Activated naive CD8-positive, alpha-beta T cell treated with anti-CD3 and anti-CD28 coated beads, Interleukin-2, amount 50 U/mL, for 24 hours (primary cell): ENCODE measurements at regions not wholly inside any gene's neighbourhood (a gene's known extent, or its start where the extent isn't known, plus 50 kb on each side); places are given as distances from the start of the nearest gene placed in this dataset.
"Not testable (repeated sequence)": the region's sequence is repeated elsewhere in the genome, so short reads cannot be mapped to it uniquely, and the experiment has no call there.

Experiments used
- ATAC-seq: fragments of 150-1000 bp; cut with Tn5 transposase; one replicate; pipeline ENCODE4 v1.10.0; 2021
- DNase-seq: peaks from one replicate; pipeline ENCODE4 v3.0.0; 2021
- H3K27ac Mint-ChIP-seq: one replicate; pipeline ENCODE4 v1.8.0; 2021; ENCODE audit warnings: mild to moderate bottlenecking, mixed read lengths
- H3K27me3 Mint-ChIP-seq: one replicate; pipeline ENCODE4 v1.8.0; 2021; ENCODE audit warnings: mixed read lengths
- H3K36me3 Mint-ChIP-seq: one replicate; pipeline ENCODE4 v1.8.0; 2021; ENCODE audit warnings: low read depth, mixed read lengths
- H3K4me1 Mint-ChIP-seq: one replicate; pipeline ENCODE4 v1.8.0; 2021; ENCODE audit warnings: mixed read lengths
- H3K4me3 Mint-ChIP-seq: one replicate; pipeline ENCODE4 v1.8.0; 2021; ENCODE audit warnings: mild to moderate bottlenecking, moderate library complexity, mixed read lengths
- H3K9me3 Mint-ChIP-seq: one replicate; pipeline ENCODE4 v1.8.0; 2021; ENCODE audit warnings: mixed read lengths

GRCh38 chr5:68130253-68130652, 85.3 kb upstream of the PIK3R1 start:
- ATAC-seq, result no peak
- Mint-ChIP-seq H3K27ac (no peak overlapping the region), H3K27me3 (no peaks in the 10 kb centered on the region), H3K4me3 (no peak overlapping the region), H3K9me3 (no peaks in the 10 kb centered on the region), H3K4me1 (peaks cover 8% of the 10 kb centered on the region), H3K36me3 (no peaks in the 10 kb centered on the region)
- no peak for DNase-seq

DNA sequence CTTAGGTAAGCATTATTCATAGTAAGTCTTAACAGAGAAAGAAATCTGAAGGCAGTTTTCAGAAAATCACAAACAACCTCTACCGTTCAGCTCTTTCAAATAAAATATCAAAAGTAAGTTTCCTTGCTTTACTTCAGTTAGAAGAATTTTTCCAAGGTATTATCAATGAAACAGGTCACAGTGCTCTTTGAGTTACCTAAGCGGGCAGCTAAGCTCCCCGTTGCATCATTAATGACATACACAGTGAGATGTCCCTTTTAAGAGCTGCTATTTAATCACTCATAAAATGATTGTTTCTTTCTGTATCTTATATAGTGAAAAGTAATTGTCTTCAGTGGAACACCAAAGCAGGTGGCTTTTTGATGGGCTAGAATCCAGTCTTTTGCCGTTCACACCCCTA, 86.2 kb upstream of the PIK3R1 start:
- ATAC-seq (no peak), DNase-seq (no peak)
- H3K9me3 Mint-ChIP-seq, result no peaks in the 10 kb centered on the region
- no peak overlapping the region for H3K4me3 Mint-ChIP-seq
- H3K4me1 Mint-ChIP-seq, result peaks cover 8% of the 10 kb centered on the region
- no peaks in the 10 kb centered on the region for H3K27me3 Mint-ChIP-seq
- no peaks in the 10 kb centered on the region for H3K36me3 Mint-ChIP-seq
- H3K27ac Mint-ChIP-seq, result no peak overlapping the region

- H3K27me3 Mint-ChIP-seq, result no peaks in the 10 kb centered on the region
- no peaks in the 10 kb centered on the region for H3K9me3 Mint-ChIP-seq
- no peak for ATAC-seq
- H3K27ac Mint-ChIP-seq, result no peak overlapping the region
- no peaks in the 10 kb centered on the region for H3K36me3 Mint-ChIP-seq
- DNase-seq, result no peak
- no peak overlapping the region for H3K4me3 Mint-ChIP-seq
- H3K4me1 Mint-ChIP-seq, result peaks cover 22% of the 10 kb centered on the region
These were observed 88.7 kb upstream of the PIK3R1 start for GRCh38 chr5:68126886-68127285.

GRCh38 chr5:68122439-68123328, 92.9 kb upstream of the PIK3R1 start:
- H3K36me3 Mint-ChIP-seq, result no peaks in the 10 kb centered on the region
- H3K4me3 Mint-ChIP-seq, result no peak overlapping the region
- ATAC-seq, result no peak
- no peak overlapping the region for H3K27ac Mint-ChIP-seq
- peaks cover 4% of the 10 kb centered on the region for H3K9me3 Mint-ChIP-seq
- no peak for DNase-seq
- H3K4me1 Mint-ChIP-seq, result peaks cover 31% of the 10 kb centered on the region
- H3K27me3 Mint-ChIP-seq, result no peaks in the 10 kb centered on the region

DNA sequence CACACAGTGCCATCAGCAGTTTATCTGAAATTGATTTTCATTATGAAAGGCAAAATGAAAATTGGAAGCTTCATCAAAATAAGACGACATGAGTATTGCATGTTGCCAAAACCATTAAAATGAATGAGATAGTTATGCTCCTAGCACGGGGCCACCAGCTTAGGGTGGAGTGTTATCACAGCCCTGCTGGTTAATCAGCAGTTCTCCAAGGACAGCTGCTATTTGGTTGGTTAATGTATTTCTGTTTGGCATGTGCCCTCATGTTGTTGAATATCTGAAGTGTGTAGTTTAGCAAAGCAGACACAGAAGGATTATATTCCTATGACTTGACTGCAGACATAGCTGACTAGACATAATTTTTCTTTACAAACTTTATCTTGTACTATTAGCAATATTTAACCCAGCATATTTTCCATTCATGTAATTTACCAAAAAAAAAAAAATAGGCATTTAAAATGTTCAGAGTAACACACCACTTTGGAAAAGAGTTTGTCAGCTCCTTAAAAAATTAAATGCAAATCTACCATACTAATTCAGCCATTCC, 98.6 kb upstream of the PIK3R1 start:
- H3K27me3 Mint-ChIP-seq, result no peaks in the 10 kb centered on the region
- no peak for ATAC-seq
- H3K36me3 Mint-ChIP-seq, result peaks cover 2% of the 10 kb centered on the region
- H3K27ac Mint-ChIP-seq, result no peak overlapping the region
- peaks cover 20% of the 10 kb centered on the region for H3K4me1 Mint-ChIP-seq
- no peak for DNase-seq
- H3K4me3 Mint-ChIP-seq, result no peak overlapping the region
- peaks cover 4% of the 10 kb centered on the region for H3K9me3 Mint-ChIP-seq

- Mint-ChIP-seq H3K4me3 (no peak overlapping the region), H3K36me3 (peaks cover 2% of the 10 kb centered on the region), H3K27ac (no peak overlapping the region), H3K4me1 (peaks cover 20% of the 10 kb centered on the region), H3K9me3 (peaks cover 4% of the 10 kb centered on the region), H3K27me3 (no peaks in the 10 kb centered on the region)
- DNase-seq, result no peak
- ATAC-seq, result no peak
These were observed 99.1 kb upstream of the PIK3R1 start for GRCh38 chr5:68116408-68116807.

DNA sequence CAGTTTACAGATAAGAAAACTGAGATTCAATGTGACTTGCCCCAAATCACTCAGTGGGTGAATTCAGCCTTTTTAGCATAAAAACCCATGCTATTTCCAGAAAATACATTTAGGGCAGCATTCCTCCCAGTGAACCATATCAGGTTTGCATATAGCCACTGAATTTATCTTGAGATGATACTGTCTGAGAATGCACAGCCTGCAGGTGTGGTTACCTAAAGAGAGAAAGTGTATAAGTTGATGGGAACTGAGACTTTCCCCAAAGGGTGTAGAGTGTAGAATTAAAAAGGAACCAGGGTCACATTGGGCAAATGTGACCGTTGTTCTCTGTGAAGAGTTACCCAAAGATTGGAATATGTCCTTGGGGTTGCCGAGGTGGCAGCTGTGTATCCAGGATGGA, 100.0 kb upstream of the PIK3R1 start:
- Mint-ChIP-seq H3K4me3 (no peak overlapping the region), H3K36me3 (peaks cover 2% of the 10 kb centered on the region), H3K4me1 (peaks cover 20% of the 10 kb centered on the region), H3K27ac (no peak overlapping the region), H3K9me3 (peaks cover 4% of the 10 kb centered on the region), H3K27me3 (no peaks in the 10 kb centered on the region)
- DNase-seq, result no peak
- ATAC-seq, result no peak

GRCh38 chr5:68114378-68115040, 101.0 kb upstream of the PIK3R1 start:
- Mint-ChIP-seq H3K27ac (no peak overlapping the region), H3K4me1 (peaks cover 13% of the 10 kb centered on the region), H3K36me3 (peaks cover 2% of the 10 kb centered on the region), H3K27me3 (no peaks in the 10 kb centered on the region), H3K4me3 (no peak overlapping the region), H3K9me3 (peaks cover 4% of the 10 kb centered on the region)
- ATAC-seq (peak; percentile 49), DNase-seq (no peak)

DNA sequence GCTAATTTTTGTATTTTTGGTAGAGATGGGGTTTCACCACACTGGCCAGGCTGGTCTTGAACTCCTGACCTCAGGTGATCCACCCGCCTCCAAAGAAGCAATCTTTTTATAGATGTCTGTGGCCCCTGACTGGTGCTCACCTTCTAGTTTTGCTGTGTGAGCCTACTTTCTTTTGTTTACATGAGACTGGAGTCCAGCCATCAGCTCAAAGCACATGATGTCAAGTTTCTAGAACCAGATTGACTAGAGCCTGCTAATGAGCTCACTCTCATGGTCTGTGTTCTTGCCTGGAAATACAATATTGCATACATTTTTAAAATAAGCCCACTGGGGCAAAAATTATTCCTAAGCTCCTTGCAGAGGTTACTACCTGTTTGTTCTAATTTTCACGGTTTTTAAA, 102.9 kb upstream of the PIK3R1 start:
- Mint-ChIP-seq H3K4me1 (peaks cover 11% of the 10 kb centered on the region), H3K27ac (no peak overlapping the region), H3K36me3 (peaks cover 2% of the 10 kb centered on the region), H3K9me3 (peaks cover 2% of the 10 kb centered on the region), H3K27me3 (no peaks in the 10 kb centered on the region), H3K4me3 (no peak overlapping the region)
- ATAC-seq (no peak), DNase-seq (no peak)

- Mint-ChIP-seq H3K36me3 (peaks cover 2% of the 10 kb centered on the region), H3K4me1 (peaks cover 11% of the 10 kb centered on the region), H3K4me3 (no peak overlapping the region)
These were observed 104.7 kb upstream of the PIK3R1 start for GRCh38 chr5:68110894-68111293.

GRCh38 chr5:68110264-68110663, 105.3 kb upstream of the PIK3R1 start:
- no peak for ATAC-seq
- Mint-ChIP-seq H3K27me3 (no peaks in the 10 kb centered on the region), H3K9me3 (peaks cover 10% of the 10 kb centered on the region), H3K36me3 (peaks cover 2% of the 10 kb centered on the region), H3K4me3 (no peak overlapping the region), H3K27ac (no peak overlapping the region), H3K4me1 (peaks cover 11% of the 10 kb centered on the region)
- no peak for DNase-seq

More at GRCh38 chr5:68110894-68111293, 104.7 kb upstream of the PIK3R1 start:
- peaks cover 10% of the 10 kb centered on the region for H3K9me3 Mint-ChIP-seq
- DNase-seq, result no peak
- no peak for ATAC-seq
- H3K27ac Mint-ChIP-seq, result no peak overlapping the region
- no peaks in the 10 kb centered on the region for H3K27me3 Mint-ChIP-seq

- H3K9me3 Mint-ChIP-seq, result peaks cover 13% of the 10 kb centered on the region
- not testable (repeated sequence) for H3K36me3 Mint-ChIP-seq, H3K4me1 Mint-ChIP-seq, H3K27ac Mint-ChIP-seq, H3K27me3 Mint-ChIP-seq, DNase-seq, ATAC-seq, H3K4me3 Mint-ChIP-seq
These were observed 111.3 kb upstream of the PIK3R1 start for GRCh38 chr5:68104217-68104616.

GRCh38 chr5:68103297-68103696, 112.3 kb upstream of the PIK3R1 start:
- not testable (repeated sequence) for H3K36me3 Mint-ChIP-seq, H3K4me3 Mint-ChIP-seq, H3K27ac Mint-ChIP-seq, DNase-seq, H3K4me1 Mint-ChIP-seq, ATAC-seq, H3K27me3 Mint-ChIP-seq
- peaks cover 17% of the 10 kb centered on the region for H3K9me3 Mint-ChIP-seq

DNA sequence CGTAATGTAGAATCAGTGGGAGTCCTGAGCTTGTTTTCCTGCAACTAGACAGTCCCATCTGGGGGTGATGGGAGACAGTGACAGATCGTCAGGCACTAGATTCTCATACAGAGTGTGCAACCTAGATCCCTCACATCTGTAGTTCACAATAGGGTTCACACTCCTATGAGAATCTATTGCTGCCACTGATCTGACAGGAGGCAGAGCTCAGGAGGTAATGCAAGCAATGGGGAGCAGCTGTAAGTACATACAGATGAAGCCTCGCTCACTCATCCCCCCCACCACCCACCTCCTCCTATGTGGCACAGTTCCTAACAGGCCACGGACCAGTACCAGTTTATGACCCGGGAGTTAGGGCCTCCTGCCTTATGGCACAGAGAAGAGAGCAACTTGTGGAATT, 116.2 kb upstream of the PIK3R1 start:
- Mint-ChIP-seq H3K4me1 (no peaks in the 10 kb centered on the region), H3K27ac (no peak overlapping the region), H3K27me3 (no peaks in the 10 kb centered on the region), H3K36me3 (no peaks in the 10 kb centered on the region), H3K4me3 (no peak overlapping the region), H3K9me3 (peaks cover 13% of the 10 kb centered on the region)
- DNase-seq, result no peak
- no peak for ATAC-seq
